ENCODE measurements at regions not wholly inside any gene's neighbourhood (a gene's known extent, or its start where the extent isn't known, plus 50 kb on each side); places are given as distances from the start of the nearest gene placed in this dataset.

GRCh38 chr20:52427960-52428359 lies 236.4 kb upstream of the ZFP64 start:
- H4K20me1 ChIP-seq (replicated peaks in 1 of 2; ENCODE audit: control insufficient read depth in 1 of 2, insufficient read depth in 2 of 2, low read length in 2 of 2) = no peaks in the 10 kb centered on the region
- H3K56ac ChIP-seq (replicated peaks; ENCODE audit: insufficient read length, low read depth, low read length) = no peak overlapping the region
- H3K79me1 ChIP-seq (ENCODE audit: low read depth, low read length) = no peaks in the 10 kb centered on the region
- no peak overlapping the region for H3K18ac ChIP-seq (ENCODE audit: extremely low read depth, low read length)
- no peak overlapping the region for H2BK12ac ChIP-seq (ENCODE audit: low read depth, low read length)
- no peak overlapping the region for H2AK5ac ChIP-seq (ENCODE audit: low read depth, low read length)
- FAIRE-seq (no peak), DNase-seq (ENCODE audit: low read depth in 1 of 2, low spot score in 2 of 2) (no peak)
- H3K4me3 ChIP-seq (ENCODE audit: extremely low read depth in 1 of 4, insufficient read depth in 2 of 4, low read depth in 3 of 4, low read length in 4 of 4) = no peak overlapping the region
- CTCF ChIA-PET (ENCODE audit: partially characterized antibody) = interaction anchor here (0.6 to 1.0 kb wide), 2 partner anchors 10 to 176 kb away, joined by 3 to 6 read pairs; no protein-coding TSS in a partner anchor
- H2BK120ac ChIP-seq (replicated peaks; ENCODE audit: low read depth, low read length) = no peak overlapping the region
- 0 out of 7 replicates have a peak, but pooled peaks cover 0 to 2% (median 0%) of the 10 kb centered on the region in 4 experiments for H3K4me1 ChIP-seq (replicated peaks in 1 of 4; ENCODE audit: control insufficient read depth in 3 of 4, insufficient read depth in 4 of 4, low read length in 3 of 4)
- H3K79me2 ChIP-seq (ENCODE audit: control insufficient read depth in 1 of 2, insufficient read depth in 2 of 2, low read length in 2 of 2) = no peaks in the 10 kb centered on the region
- peaks cover 2% of the 10 kb centered on the region; the same call in 1 of the 2 replicates for H3K23me2 ChIP-seq (ENCODE audit: low read depth, low read length)
- H4K91ac ChIP-seq (replicated peaks; ENCODE audit: insufficient read length, low read length) = no peak overlapping the region
- no peak overlapping the region for H2BK15ac ChIP-seq (ENCODE audit: low read length)
- no peak overlapping the region for H3K4me2 ChIP-seq (ENCODE audit: insufficient read depth in 1 of 2, low read depth in 2 of 2, low read length in 2 of 2)
- no peak overlapping the region for H3K4ac ChIP-seq (replicated peaks; ENCODE audit: insufficient read length, low read depth, low read length)
- POLR2A ChIA-PET (ENCODE audit: partially characterized antibody) = no interaction called here
- H3K9ac ChIP-seq (replicated peaks in 1 of 4; ENCODE audit: extremely low read depth in 1 of 4, low read depth in 3 of 4, low read length in 3 of 4) = no peak overlapping the region
- H3K23ac ChIP-seq (ENCODE audit: insufficient read length) = no peak overlapping the region
- TF ChIP-seq HDAC6 (IDR thresholded peaks at IDR 0.05; ENCODE audit: low read depth, low read length) = no peak
- no peak for TF ChIP-seq TAF1 (IDR thresholded peaks at IDR 0.05; ENCODE audit: low read depth, low read length)
- no peak for TF ChIP-seq EZH2 (IDR thresholded peaks at IDR 0.05; ENCODE audit: low read depth, low read length, severe bottlenecking)
- no peak for TF ChIP-seq E2F6 (IDR thresholded peaks at IDR 0.05)
- no peak overlapping the region for H4K5ac ChIP-seq (ENCODE audit: insufficient read length, low read depth, low read length)
- 0 out of 4 replicates have a peak, but pooled peaks cover 0 to 6% of the 10 kb centered on the region in 2 experiments for H3K9me3 ChIP-seq (ENCODE audit: insufficient read depth in 2 of 2, low read depth in 1 of 2, low read length in 1 of 2)
- H3K27me3 ChIP-seq (replicated peaks in 1 of 4; ENCODE audit: control insufficient read depth in 3 of 4, extremely low read depth in 1 of 4, insufficient read depth in 3 of 4, low read length in 3 of 4) = no peaks in the 10 kb centered on the region
- H2AFZ ChIP-seq (ENCODE audit: low read length) = no peak overlapping the region
- no peak overlapping the region for H2BK20ac ChIP-seq (ENCODE audit: low read length)
- no peaks in the 10 kb centered on the region for H3K36me3 ChIP-seq (ENCODE audit: control insufficient read depth in 2 of 4, insufficient read depth in 4 of 4, low read length in 3 of 4)
- no peak overlapping the region for H4K8ac ChIP-seq (ENCODE audit: extremely low read depth, insufficient read depth, low read length)
- H2BK5ac ChIP-seq (ENCODE audit: low read depth, low read length) = no peak overlapping the region
- no peak overlapping the region for H3K27ac ChIP-seq (ENCODE audit: low read depth, low read length)
- H3K14ac ChIP-seq (ENCODE audit: insufficient read length) = no peak overlapping the region
- 96% methylated on average over 2 of the region's 2 CpGs; no CpG with 5 or more reads in 1 of the 2 experiments for WGBS, 2 experiments (ENCODE audit: extremely low coverage in 1 of 2, insufficient coverage in 1 of 2, insufficient read length in 1 of 2, insufficient replicate concordance in 2 of 2, low coverage in 1 of 2, low lambda C conversion rate in 2 of 2, missing lambda C conversion rate in 1 of 2)

Data from H1 (cell line).